Nephron progenitor cell (in vitro differentiated cells): ENCODE measurements at regions not wholly inside any gene's neighbourhood (a gene's known extent, or its start where the extent isn't known, plus 50 kb on each side); places are given as distances from the start of the nearest gene placed in this dataset.

Source experiments
- DNase-seq: peaks from one replicate; pipeline ENCODE4 v3.0.0; 2021
- H3K27ac Mint-ChIP-seq: 2 replicates; pipeline ENCODE4 v1.8.0; 2021; ENCODE audit warnings: mild to moderate bottlenecking, moderate library complexity, mixed read lengths
- H3K27me3 Mint-ChIP-seq: 2 replicates; pipeline ENCODE4 v1.8.0; 2021; ENCODE audit warnings: mild to moderate bottlenecking, low read depth, mixed read lengths; ENCODE audit not compliant: poor library complexity
- H3K36me3 Mint-ChIP-seq: 2 replicates; pipeline ENCODE4 v1.8.0; 2021; ENCODE audit warnings: low read depth, mixed read lengths
- H3K4me1 Mint-ChIP-seq: 2 replicates; pipeline ENCODE4 v1.8.0; 2021; ENCODE audit warnings: mixed read lengths
- H3K4me3 Mint-ChIP-seq: 2 replicates; pipeline ENCODE4 v1.8.0; 2021; ENCODE audit warnings: mild to moderate bottlenecking, moderate library complexity, mixed read lengths
- H3K9me3 Mint-ChIP-seq: 2 replicates; pipeline ENCODE4 v1.8.0; 2021; ENCODE audit warnings: mild to moderate bottlenecking, moderate library complexity, mixed read lengths
- CTCF ChIP-seq: fragments of 200-600 bp; sonication (generic); IDR thresholded peaks from 2 replicates; pipeline ENCODE4 v1.5.0; 2021; ENCODE audit warnings: antibody characterized with exemption

GRCh38 chr2:172333978-172334330 is 93.4 kb upstream of the ITGA6 start:
- no peak for DNase-seq
- Mint-ChIP-seq H3K4me1 (peaks cover 3% of the 10 kb centered on the region), H3K36me3 (no peaks in the 10 kb centered on the region), H3K9me3 (no peaks in the 10 kb centered on the region), H3K4me3 (no peak overlapping the region), H3K27me3 (peaks cover 9% of the 10 kb centered on the region), H3K27ac (no peak overlapping the region)
- TF ChIP-seq CTCF = no peak

GRCh38 chr2:172334988-172335387 is 92.4 kb upstream of the ITGA6 start:
- DNase-seq = no peak
- Mint-ChIP-seq H3K27ac (no peak overlapping the region), H3K4me3 (no peak overlapping the region), H3K4me1 (peaks cover 13% of the 10 kb centered on the region), H3K27me3 (peaks cover 9% of the 10 kb centered on the region), H3K36me3 (no peaks in the 10 kb centered on the region), H3K9me3 (no peaks in the 10 kb centered on the region)
- no peak for TF ChIP-seq CTCF

- no peak for DNase-seq
- H3K4me3 Mint-ChIP-seq = no peak overlapping the region
- no peak for TF ChIP-seq CTCF
- no peaks in the 10 kb centered on the region for H3K9me3 Mint-ChIP-seq
- no peak overlapping the region for H3K27ac Mint-ChIP-seq
- H3K36me3 Mint-ChIP-seq = no peaks in the 10 kb centered on the region
- peaks cover 20% of the 10 kb centered on the region for H3K4me1 Mint-ChIP-seq
- peaks cover 17% of the 10 kb centered on the region for H3K27me3 Mint-ChIP-seq
Observed at GRCh38 chr2:172335736-172336135, 91.7 kb upstream of the ITGA6 start.

- no peak overlapping the region for H3K27ac Mint-ChIP-seq
Observed at GRCh38 chr2:172336681-172337080, 90.7 kb upstream of the ITGA6 start.

GRCh38 chr2:172339371-172340010 is 87.9 kb upstream of the ITGA6 start:
- peaks cover 27% of the 10 kb centered on the region for H3K27me3 Mint-ChIP-seq
- H3K27ac Mint-ChIP-seq = no peak overlapping the region
- H3K36me3 Mint-ChIP-seq = no peaks in the 10 kb centered on the region
- peaks cover 42% of the 10 kb centered on the region for H3K4me1 Mint-ChIP-seq
- H3K9me3 Mint-ChIP-seq = peaks cover 13% of the 10 kb centered on the region
- no peak overlapping the region for H3K4me3 Mint-ChIP-seq
- DNase-seq = peak; percentile 57
- no peak for TF ChIP-seq CTCF

More at GRCh38 chr2:172336681-172337080, 90.7 kb upstream of the ITGA6 start:
- TF ChIP-seq CTCF = no peak
- no peak overlapping the region for H3K4me3 Mint-ChIP-seq
- H3K4me1 Mint-ChIP-seq = peaks cover 28% of the 10 kb centered on the region
- H3K27me3 Mint-ChIP-seq = peaks cover 20% of the 10 kb centered on the region
- no peaks in the 10 kb centered on the region for H3K9me3 Mint-ChIP-seq
- no peaks in the 10 kb centered on the region for H3K36me3 Mint-ChIP-seq
- no peak for DNase-seq

- H3K27me3 Mint-ChIP-seq = peaks cover 29% of the 10 kb centered on the region
- DNase-seq = no peak
- TF ChIP-seq CTCF = no peak
- H3K4me3 Mint-ChIP-seq = no peak overlapping the region
- H3K4me1 Mint-ChIP-seq = peaks cover 42% of the 10 kb centered on the region
- H3K36me3 Mint-ChIP-seq = no peaks in the 10 kb centered on the region
- H3K27ac Mint-ChIP-seq = no peak overlapping the region
- peaks cover 15% of the 10 kb centered on the region for H3K9me3 Mint-ChIP-seq
Observed at GRCh38 chr2:172340394-172340793, 87.0 kb upstream of the ITGA6 start.
